Adrenal gland (tissue), 5 donors: ENCODE measurements at regions not wholly inside any gene's neighbourhood (a gene's known extent, or its start where the extent isn't known, plus 50 kb on each side); places are given as distances from the start of the nearest gene placed in this dataset.

ENCODE experiments used
- POLR2A ChIP-seq, 2 donors: fragments of 450-650 bp; IDR thresholded peaks; one replicate each; pipeline ENCODE4 v1.6.1; 2017; ENCODE audit warnings: antibody characterized with exemption in 2 of 2, mild to moderate bottlenecking in 2 of 2, moderate library complexity in 1 of 2
- TF ChIP-seq, protein P1 (sequence below), 6 experiments: fragments of 450-650 bp in 4 of 6; fragments of 200-600 bp in 2 of 6; sonication (generic) in 1 of 6; IDR thresholded peaks; 1 replicate in 5 of 6; 2 replicates in 1 of 6; pipeline versions ENCODE4 v1.5.1 to v1.8.0; 2016 to 2021; ENCODE audit warnings: antibody characterized with exemption in 6 of 6, mild to moderate bottlenecking in 2 of 6, moderate library complexity in 1 of 6
- donor health status: DM: no; HTN: no; CAD: no.

- TF ChIP-seq, protein P1, sequence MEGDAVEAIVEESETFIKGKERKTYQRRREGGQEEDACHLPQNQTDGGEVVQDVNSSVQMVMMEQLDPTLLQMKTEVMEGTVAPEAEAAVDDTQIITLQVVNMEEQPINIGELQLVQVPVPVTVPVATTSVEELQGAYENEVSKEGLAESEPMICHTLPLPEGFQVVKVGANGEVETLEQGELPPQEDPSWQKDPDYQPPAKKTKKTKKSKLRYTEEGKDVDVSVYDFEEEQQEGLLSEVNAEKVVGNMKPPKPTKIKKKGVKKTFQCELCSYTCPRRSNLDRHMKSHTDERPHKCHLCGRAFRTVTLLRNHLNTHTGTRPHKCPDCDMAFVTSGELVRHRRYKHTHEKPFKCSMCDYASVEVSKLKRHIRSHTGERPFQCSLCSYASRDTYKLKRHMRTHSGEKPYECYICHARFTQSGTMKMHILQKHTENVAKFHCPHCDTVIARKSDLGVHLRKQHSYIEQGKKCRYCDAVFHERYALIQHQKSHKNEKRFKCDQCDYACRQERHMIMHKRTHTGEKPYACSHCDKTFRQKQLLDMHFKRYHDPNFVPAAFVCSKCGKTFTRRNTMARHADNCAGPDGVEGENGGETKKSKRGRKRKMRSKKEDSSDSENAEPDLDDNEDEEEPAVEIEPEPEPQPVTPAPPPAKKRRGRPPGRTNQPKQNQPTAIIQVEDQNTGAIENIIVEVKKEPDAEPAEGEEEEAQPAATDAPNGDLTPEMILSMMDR (IDR thresholded peaks at IDR 0.05) = no peak
- TF ChIP-seq POLR2A (IDR thresholded peaks at IDR 0.05) = no peak
These were observed 133.6 kb upstream of the ERBB4 start for GRCh38 chr2:212672186-212672585.
